ENCODE measurements at regions not wholly inside any gene's neighbourhood (a gene's known extent, or its start where the extent isn't known, plus 50 kb on each side); places are given as distances from the start of the nearest gene placed in this dataset.

DNA sequence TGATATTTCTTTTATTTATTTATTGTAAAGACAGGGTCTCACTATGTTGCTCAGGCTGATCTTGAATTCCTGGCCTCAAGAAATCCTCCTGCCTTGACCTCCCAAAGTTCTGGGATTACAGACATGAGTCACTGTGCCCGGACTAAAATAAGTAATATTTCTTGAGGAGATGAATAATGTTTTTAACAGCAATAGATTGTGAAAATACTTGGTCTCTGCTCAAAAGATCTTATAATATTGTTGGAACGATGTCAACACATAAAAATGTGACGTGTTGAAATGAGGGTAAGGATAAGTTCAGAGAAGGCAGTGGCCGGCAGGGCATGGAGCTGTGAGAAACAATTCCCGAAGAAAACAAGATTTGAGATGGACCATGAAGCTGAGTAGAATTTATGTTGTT is 178.7 kb downstream of the GJA1 start:
- WGBS: 76% methylated on average over 5 of the region's 5 CpGs

More for the DNA sequence above, 178.7 kb downstream of the GJA1 start:
- Histone ChIP-seq H3K36me3 (ENCODE audit: control insufficient read depth in 4 of 4, insufficient read depth in 3 of 4, low read depth in 1 of 4, low read length in 3 of 4) (no peaks in the 10 kb centered on the region), H3K4me1 (ENCODE audit: control insufficient read depth in 4 of 4, insufficient read depth in 4 of 4, low read length in 3 of 4) (no peaks in the 10 kb centered on the region), H3K27ac (ENCODE audit: low read depth in 1 of 2, low read length in 2 of 2) (no peak overlapping the region), H3K9me3 (ENCODE audit: control insufficient read depth in 4 of 4, low read length in 3 of 4) (no peaks in the 10 kb centered on the region), H3K27me3 (ENCODE audit: control insufficient read depth in 4 of 4, insufficient read depth in 4 of 4, low read length in 3 of 4) (peaks cover 0 to 3% (median 0%) of the 10 kb centered on the region in 4 donors), H3K4me3 (ENCODE audit: low read depth in 1 of 3, low read length in 3 of 3) (no peak overlapping the region), H3K9ac (ENCODE audit: low read depth in 1 of 2, low read length in 2 of 2) (no peak overlapping the region)
- DNase-seq (ENCODE audit: low spot score): no peak
- TF ChIP-seq NR2F2 (IDR thresholded peaks at IDR 0.05): no peak
- no peak for TF ChIP-seq RAD21 (IDR thresholded peaks at IDR 0.05)
- no peak for TF ChIP-seq TAF1 (conservative IDR thresholded peaks at IDR 0.05)
- TF ChIP-seq, protein P1, sequence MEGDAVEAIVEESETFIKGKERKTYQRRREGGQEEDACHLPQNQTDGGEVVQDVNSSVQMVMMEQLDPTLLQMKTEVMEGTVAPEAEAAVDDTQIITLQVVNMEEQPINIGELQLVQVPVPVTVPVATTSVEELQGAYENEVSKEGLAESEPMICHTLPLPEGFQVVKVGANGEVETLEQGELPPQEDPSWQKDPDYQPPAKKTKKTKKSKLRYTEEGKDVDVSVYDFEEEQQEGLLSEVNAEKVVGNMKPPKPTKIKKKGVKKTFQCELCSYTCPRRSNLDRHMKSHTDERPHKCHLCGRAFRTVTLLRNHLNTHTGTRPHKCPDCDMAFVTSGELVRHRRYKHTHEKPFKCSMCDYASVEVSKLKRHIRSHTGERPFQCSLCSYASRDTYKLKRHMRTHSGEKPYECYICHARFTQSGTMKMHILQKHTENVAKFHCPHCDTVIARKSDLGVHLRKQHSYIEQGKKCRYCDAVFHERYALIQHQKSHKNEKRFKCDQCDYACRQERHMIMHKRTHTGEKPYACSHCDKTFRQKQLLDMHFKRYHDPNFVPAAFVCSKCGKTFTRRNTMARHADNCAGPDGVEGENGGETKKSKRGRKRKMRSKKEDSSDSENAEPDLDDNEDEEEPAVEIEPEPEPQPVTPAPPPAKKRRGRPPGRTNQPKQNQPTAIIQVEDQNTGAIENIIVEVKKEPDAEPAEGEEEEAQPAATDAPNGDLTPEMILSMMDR (IDR thresholded peaks at IDR 0.05; ENCODE audit: low read depth, low read length, missing input control): no peak
- TF ChIP-seq HNF4A (conservative IDR thresholded peaks at IDR 0.05): no peak
- no peak for TF ChIP-seq JUND (IDR thresholded peaks at IDR 0.05)
- no peak for TF ChIP-seq GABPA (IDR thresholded peaks at IDR 0.05 in 1 of 2, conservative IDR thresholded peaks at IDR 0.05 in 1 of 2)
- no peak for TF ChIP-seq RXRA (IDR thresholded peaks at IDR 0.05)
- TF ChIP-seq YY1 (IDR thresholded peaks at IDR 0.05): no peak
- TF ChIP-seq HNF4G (IDR thresholded peaks at IDR 0.05): no peak
- TF ChIP-seq, protein P2, sequence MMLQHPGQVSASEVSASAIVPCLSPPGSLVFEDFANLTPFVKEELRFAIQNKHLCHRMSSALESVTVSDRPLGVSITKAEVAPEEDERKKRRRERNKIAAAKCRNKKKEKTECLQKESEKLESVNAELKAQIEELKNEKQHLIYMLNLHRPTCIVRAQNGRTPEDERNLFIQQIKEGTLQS (IDR thresholded peaks at IDR 0.05): no peak
- no peak for TF ChIP-seq FOXA1 (IDR thresholded peaks at IDR 0.05)
- TF ChIP-seq FOXA2 (IDR thresholded peaks at IDR 0.05): no peak
- TF ChIP-seq MAX (IDR thresholded peaks at IDR 0.05): no peak
- TF ChIP-seq, protein P3, sequence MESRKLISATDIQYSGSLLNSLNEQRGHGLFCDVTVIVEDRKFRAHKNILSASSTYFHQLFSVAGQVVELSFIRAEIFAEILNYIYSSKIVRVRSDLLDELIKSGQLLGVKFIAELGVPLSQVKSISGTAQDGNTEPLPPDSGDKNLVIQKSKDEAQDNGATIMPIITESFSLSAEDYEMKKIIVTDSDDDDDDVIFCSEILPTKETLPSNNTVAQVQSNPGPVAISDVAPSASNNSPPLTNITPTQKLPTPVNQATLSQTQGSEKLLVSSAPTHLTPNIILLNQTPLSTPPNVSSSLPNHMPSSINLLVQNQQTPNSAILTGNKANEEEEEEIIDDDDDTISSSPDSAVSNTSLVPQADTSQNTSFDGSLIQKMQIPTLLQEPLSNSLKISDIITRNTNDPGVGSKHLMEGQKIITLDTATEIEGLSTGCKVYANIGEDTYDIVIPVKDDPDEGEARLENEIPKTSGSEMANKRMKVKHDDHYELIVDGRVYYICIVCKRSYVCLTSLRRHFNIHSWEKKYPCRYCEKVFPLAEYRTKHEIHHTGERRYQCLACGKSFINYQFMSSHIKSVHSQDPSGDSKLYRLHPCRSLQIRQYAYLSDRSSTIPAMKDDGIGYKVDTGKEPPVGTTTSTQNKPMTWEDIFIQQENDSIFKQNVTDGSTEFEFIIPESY (IDR thresholded peaks at IDR 0.05): no peak
- TF ChIP-seq EGR1 (IDR thresholded peaks at IDR 0.05; ENCODE audit: low read depth in 2 of 2): no peak
- TF ChIP-seq REST (IDR thresholded peaks at IDR 0.05): no peak
- no peak for TF ChIP-seq SP1 (IDR thresholded peaks at IDR 0.05)

Data from liver (tissue), 8 donors.